AG10803 (cell line): ENCODE measurements at regions not wholly inside any gene's neighbourhood (a gene's known extent, or its start where the extent isn't known, plus 50 kb on each side); places are given as distances from the start of the nearest gene placed in this dataset.

Experiments
- DNase-seq: peaks from one replicate; pipeline ENCODE4 v3.0.0; 2010; ENCODE audit warnings: low read depth
- H3K4me3 ChIP-seq: 2 replicates; pipeline ENCODE4 v1.5.1; 2011; ENCODE audit warnings: mild to moderate bottlenecking, low read length, control low read depth
- CTCF ChIP-seq: conservative IDR thresholded peaks from 2 replicates; pipeline ENCODE4 v1.5.1; 2011; ENCODE audit warnings: mild to moderate bottlenecking, low read length, control low read depth, inconsistent platforms

DNA sequence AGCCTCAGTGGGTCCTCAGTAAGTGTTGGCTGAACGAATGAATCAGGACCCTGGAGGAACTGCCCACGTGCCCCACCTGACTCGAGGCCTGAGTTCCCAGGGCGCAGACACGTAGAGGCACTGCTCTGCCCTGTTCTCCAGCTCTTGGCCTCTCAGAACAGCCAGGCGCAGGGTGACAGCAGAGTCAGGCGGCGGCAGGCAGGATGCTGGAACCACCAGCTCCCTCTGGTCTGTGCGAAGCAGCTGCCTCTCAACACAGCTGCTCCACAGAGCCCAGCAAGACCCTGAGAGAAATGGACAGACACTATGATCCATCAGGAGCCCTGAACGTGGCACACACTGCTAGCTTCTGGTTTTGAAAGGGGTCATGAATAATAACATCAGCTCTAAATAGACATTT is 53.1 kb upstream of the BCO1 start:
- DNase-seq: no peak
- TF ChIP-seq CTCF: no peak
- no peak overlapping the region for H3K4me3 ChIP-seq

DNA sequence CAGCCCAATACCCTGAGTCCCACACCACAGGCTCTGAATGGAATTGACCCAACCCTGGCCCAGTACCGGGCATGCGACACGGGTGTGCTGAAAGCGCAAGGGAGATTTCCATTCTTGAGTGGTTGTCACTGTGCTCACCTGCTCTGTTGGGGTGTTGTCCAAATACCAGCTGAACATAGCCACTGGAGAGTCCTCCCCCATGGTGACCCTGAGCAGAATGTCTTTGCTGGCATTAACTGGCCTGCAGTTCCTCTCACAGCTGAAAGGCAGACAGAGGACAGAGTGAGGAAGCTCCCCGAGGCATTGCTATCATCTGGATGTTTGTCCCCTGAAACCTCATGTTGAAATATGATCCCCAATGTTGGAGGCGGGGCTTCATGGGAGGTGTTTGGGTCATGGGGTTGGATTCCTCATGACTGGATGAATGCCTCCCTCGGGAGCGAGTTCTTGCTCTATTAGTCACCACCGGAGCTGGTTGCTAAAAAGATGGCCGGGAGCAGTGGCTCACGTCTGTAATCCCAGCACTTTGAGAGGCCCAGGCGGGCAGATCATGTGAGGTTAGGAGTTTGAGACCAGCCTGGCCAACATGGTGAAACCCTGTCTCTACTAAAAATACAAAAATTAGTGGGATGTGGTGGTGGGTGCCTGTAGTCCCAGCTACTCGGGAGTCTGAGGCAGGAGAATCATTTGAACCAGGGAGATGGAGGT is 57.3 kb upstream of the BCO1 start:
- DNase-seq: peak; percentile 96
- H3K4me3 ChIP-seq: peak overlapping the region; percentile 1; the same call in 1 of the 2 replicates
- TF ChIP-seq CTCF: 0 out of 2 replicates have a peak, but pooled peaks have one; percentile 8

GRCh38 chr16:81180578-81180977 is 57.9 kb upstream of the BCO1 start:
- no peak for TF ChIP-seq CTCF
- DNase-seq: no peak
- H3K4me3 ChIP-seq: no peak overlapping the region; the same call in 1 of the 2 replicates

DNA sequence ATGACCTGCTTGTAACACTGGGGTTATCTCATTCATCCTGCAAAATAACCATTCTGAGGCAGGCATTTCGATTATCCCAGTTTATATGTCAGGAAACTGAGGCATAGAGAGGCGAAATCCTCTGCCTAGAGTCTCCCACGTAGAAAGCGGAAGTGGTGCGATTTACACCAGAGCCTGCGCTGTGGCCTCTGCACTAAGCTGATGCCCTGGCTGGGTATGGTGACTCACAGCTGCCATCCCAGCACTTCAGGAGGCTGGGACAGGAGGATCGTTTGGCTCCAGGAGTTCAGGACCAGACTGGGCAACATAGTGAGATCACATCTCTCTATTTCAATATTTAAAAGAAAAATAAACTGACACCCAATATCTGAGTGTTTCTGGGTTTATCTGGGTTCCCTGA is 59.3 kb upstream of the BCO1 start:
- no peak for TF ChIP-seq CTCF
- H3K4me3 ChIP-seq: no peak overlapping the region
- DNase-seq: no peak

DNA sequence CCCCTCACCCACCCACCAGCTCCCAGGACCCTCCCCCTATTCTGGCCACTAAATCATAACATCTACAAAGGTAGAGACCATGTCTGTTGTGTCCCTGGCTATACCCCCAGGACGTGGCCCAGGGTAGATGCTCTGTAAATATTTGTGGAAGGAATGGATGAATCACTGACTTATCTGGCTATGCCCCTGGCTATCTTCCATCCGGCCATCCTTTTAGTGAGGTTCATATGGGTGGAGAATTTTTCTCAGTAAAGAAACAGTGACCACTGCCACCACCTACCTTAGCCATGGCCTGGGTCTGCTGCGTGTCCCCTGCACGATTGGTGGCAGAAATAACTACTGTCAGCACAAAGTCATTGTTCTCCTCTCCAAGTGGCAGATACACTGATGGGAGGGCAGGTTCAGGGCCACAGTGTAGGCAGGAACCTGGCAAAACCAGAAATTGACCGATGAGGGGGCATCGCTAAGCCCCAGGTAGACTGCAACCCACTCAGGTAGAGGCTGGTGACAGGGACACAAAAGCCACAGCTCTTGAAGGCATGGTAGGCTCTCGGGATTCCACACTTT is 63.1 kb upstream of the BCO1 start:
- H3K4me3 ChIP-seq: no peak overlapping the region
- peak; percentile 60 for DNase-seq
- TF ChIP-seq CTCF: no peak

DNA sequence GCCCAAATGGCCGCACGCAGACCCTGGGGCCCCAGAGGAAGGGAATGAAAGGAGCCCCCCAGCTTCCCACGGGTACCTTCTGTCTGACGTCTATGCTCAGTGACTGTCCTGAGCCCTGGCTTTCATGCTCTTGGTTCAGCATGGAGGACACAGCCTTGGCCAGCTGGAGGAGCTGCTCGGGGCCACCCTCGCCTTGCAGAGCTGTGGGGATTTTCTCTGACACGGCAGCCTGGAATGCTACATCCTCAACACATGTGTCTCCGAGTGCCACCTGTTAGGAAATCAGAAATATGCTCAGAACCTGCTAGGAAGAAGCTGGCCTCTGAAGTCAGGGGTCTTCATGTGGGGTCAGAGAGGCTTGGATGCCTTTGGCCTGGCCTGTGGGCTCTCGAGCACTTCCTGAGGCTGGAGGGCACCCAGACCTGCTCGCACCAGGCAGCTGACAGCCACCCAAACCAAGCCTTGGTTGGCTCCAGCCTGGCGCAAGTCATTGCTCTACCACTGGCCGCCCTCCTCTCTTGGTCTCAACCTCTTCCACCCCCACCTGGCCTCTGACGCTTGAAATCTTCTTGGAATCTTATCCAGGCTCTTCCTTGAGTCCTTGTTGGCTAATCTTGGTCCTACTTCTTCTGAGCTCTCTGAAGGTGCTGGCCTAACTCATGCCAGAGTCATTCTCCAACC is 63.7 kb upstream of the BCO1 start:
- TF ChIP-seq CTCF: no peak
- DNase-seq: peak; percentile 9
- no peak overlapping the region for H3K4me3 ChIP-seq
